ENCODE measurements at regions not wholly inside any gene's neighbourhood (a gene's known extent, or its start where the extent isn't known, plus 50 kb on each side); places are given as distances from the start of the nearest gene placed in this dataset.

DNA sequence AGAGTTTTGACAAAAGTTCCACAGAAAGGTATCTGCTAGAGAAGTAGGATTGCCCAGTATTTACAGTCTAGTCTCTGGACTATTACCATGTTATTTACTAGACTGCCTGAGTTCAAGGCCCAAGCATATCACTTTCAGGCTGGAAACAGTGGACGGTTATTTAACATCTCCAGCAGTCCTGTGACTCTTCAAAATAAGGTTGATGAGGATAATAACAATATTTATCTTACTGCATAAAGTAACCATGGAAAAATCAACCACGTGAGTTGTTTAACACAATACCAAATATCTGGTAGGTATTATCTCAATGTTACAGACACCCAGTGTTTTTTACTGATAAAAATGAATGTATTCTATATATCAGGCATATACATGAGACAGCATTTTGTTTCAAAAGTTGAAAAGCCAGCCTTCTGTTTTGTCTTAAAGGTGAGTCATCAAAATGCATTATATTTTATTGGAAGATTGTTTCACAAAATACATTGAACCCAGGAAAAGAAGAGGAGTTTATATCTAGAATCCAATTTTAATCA lies 535.8 kb downstream of the TBL1XR1 start:
- TF ChIP-seq, protein P1, sequence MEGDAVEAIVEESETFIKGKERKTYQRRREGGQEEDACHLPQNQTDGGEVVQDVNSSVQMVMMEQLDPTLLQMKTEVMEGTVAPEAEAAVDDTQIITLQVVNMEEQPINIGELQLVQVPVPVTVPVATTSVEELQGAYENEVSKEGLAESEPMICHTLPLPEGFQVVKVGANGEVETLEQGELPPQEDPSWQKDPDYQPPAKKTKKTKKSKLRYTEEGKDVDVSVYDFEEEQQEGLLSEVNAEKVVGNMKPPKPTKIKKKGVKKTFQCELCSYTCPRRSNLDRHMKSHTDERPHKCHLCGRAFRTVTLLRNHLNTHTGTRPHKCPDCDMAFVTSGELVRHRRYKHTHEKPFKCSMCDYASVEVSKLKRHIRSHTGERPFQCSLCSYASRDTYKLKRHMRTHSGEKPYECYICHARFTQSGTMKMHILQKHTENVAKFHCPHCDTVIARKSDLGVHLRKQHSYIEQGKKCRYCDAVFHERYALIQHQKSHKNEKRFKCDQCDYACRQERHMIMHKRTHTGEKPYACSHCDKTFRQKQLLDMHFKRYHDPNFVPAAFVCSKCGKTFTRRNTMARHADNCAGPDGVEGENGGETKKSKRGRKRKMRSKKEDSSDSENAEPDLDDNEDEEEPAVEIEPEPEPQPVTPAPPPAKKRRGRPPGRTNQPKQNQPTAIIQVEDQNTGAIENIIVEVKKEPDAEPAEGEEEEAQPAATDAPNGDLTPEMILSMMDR (IDR thresholded peaks at IDR 0.05; ENCODE audit: insufficient read depth, low read depth, low read length) = no peak
- no peak for TF ChIP-seq EZH2 (IDR thresholded peaks at IDR 0.05; ENCODE audit: insufficient read depth, low read length)

Data from astrocyte (in vitro differentiated cells and primary cell).